ENCODE measurements at regions not wholly inside any gene's neighbourhood (a gene's known extent, or its start where the extent isn't known, plus 50 kb on each side); places are given as distances from the start of the nearest gene placed in this dataset.

DNA sequence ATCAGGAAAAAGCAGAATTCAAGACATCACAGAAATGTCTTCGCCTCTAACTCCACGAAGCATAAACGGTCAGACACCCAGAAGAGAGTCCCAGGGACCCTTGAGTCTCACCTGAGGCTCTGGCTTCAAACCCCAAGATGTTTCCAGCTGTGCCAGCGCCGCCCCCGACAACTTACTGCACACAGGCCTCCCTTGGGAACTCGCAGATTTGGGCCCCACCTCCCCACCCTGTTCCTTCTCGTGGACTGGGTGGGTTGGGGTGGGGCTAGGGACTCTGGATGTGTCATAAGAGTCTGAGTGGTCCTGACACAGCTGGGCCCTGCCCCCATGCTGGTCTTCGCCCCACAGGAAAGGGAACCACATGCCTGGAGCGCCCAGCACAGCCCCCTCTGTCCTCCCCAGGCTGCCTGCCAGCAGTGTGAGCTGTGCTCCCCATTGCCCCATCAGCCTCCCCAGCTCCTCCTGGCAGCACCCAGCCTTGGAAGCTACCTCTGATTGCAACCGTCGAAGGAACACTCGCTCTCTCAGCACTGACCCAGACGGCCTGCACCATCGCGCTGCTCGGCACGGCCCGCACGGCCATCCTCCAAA is 147.5 kb downstream of the CRYBB2 start:
- TF ChIP-seq, protein P1, sequence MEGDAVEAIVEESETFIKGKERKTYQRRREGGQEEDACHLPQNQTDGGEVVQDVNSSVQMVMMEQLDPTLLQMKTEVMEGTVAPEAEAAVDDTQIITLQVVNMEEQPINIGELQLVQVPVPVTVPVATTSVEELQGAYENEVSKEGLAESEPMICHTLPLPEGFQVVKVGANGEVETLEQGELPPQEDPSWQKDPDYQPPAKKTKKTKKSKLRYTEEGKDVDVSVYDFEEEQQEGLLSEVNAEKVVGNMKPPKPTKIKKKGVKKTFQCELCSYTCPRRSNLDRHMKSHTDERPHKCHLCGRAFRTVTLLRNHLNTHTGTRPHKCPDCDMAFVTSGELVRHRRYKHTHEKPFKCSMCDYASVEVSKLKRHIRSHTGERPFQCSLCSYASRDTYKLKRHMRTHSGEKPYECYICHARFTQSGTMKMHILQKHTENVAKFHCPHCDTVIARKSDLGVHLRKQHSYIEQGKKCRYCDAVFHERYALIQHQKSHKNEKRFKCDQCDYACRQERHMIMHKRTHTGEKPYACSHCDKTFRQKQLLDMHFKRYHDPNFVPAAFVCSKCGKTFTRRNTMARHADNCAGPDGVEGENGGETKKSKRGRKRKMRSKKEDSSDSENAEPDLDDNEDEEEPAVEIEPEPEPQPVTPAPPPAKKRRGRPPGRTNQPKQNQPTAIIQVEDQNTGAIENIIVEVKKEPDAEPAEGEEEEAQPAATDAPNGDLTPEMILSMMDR (IDR thresholded peaks at IDR 0.05) = no peak
- no peak for TF ChIP-seq ZFX (IDR thresholded peaks at IDR 0.05; ENCODE audit: borderline replicate concordance)

Measured in 22Rv1 (cell line).